HCT116 (cell line): ENCODE measurements at regions not wholly inside any gene's neighbourhood (a gene's known extent, or its start where the extent isn't known, plus 50 kb on each side); places are given as distances from the start of the nearest gene placed in this dataset.
A peak's percentile ranks its signal among the peaks of the same experiment; 100 is the strongest.

Experiments used
- ATAC-seq: fragments of 200-7000 bp; cut with Tn5 transposase; 2 replicates; pipeline ENCODE4 v1.9.1; 2020; ENCODE audit warnings: mild to moderate bottlenecking, moderate library complexity
- BruUV-seq: library from RNA; stranded (reverse); fragments of 400-500 nt; replicated peaks from 2 replicates; lab custom pipeline; 2021; lab: Mats Ljungman, UMichigan
- CTCF ChIA-PET: fragments of 300-600 bp; sonication (Branson Sonifier 250); formaldehyde crosslinking; loops from one replicate; lab custom pipeline; 2021; ENCODE audit warnings: antibody characterized with exemption; lab: Charles Lee
- POLR2A ChIA-PET: fragments of 300-600, 350-600 bp; sonication (Branson Sonifier 250); formaldehyde crosslinking; loops from one replicate; lab custom pipeline; 2021; ENCODE audit warnings: antibody characterized with exemption; lab: Charles Lee
- RAD21 ChIA-PET, 2 experiments: fragments of 300-600 bp; sonication (Branson Sonifier 250); formaldehyde crosslinking; loops; one replicate each; lab custom pipeline; 2023; ENCODE audit warnings: low total read pairs in 2 of 2; ENCODE audit not compliant: uncharacterized antibody in 2 of 2, unreplicated experiment in 2 of 2, low non-redundant PET in 1 of 2; lab: Charles Lee
- DNase-seq: peaks from one replicate; pipeline ENCODE4 v3.0.0-alpha.2; 2010; ENCODE audit warnings: low read depth, low spot score
- H2AFZ ChIP-seq: fragments of 200-600 bp; shearing (Covaris generic), sonication (generic); 2 replicates; pipeline ENCODE4 v1.6.1; 2017; ENCODE audit warnings: low read depth, mixed run types, mixed read lengths, antibody characterized with exemption, low read length; ENCODE audit not compliant: poor library complexity, severe bottlenecking
- H3K27ac ChIP-seq: 2 replicates; pipeline ENCODE4 v1.5.1; 2012; ENCODE audit warnings: low read depth, low read length
- H3K27me3 ChIP-seq: fragments of 200-600 bp; sonication (generic); 2 replicates; pipeline ENCODE4 v1.6.1; 2016; ENCODE audit warnings: mixed run types, low read length, mixed read lengths; ENCODE audit not compliant: insufficient read depth
- H3K36me3 ChIP-seq, 2 experiments: fragments of 200-500 bp in 1 of 2; fragments of 200-600 bp in 1 of 2; sonication (Bioruptor generic) in 1 of 2; sonication (generic) in 1 of 2; 2 replicates each; pipeline versions ENCODE4 v1.5.1 to v1.6.1; 2014 to 2016; ENCODE audit warnings: low read length in 2 of 2, inconsistent platforms in 1 of 2, mixed read lengths in 1 of 2, mixed run types in 1 of 2; ENCODE audit not compliant: insufficient read depth in 2 of 2, control insufficient read depth in 1 of 2
- H3K4me1 ChIP-seq, 2 experiments: fragments of 200-600 bp in 1 of 2; sonication (generic) in 1 of 2; 2 replicates each; pipeline versions ENCODE4 v1.5.1 to v1.6.1; 2012 to 2017; ENCODE audit warnings: low read length in 2 of 2, inconsistent platforms in 1 of 2, mild to moderate bottlenecking in 1 of 2, mixed read lengths in 1 of 2, mixed run types in 1 of 2, moderate library complexity in 1 of 2; ENCODE audit not compliant: insufficient read depth in 2 of 2, control insufficient read depth in 1 of 2
- H3K4me2 ChIP-seq: fragments of 200-600 bp; sonication (generic); 2 replicates; pipeline ENCODE4 v1.6.1; 2017; ENCODE audit warnings: mixed run types, low read length, mixed read lengths
- H3K4me3 ChIP-seq, 2 experiments: fragments of 200-600 bp in 1 of 2; sonication (generic) in 1 of 2; replicated peaks in 1 of 2; 2 replicates each; pipeline ENCODE4 v1.5.1; 2011 to 2016; ENCODE audit warnings: low read length in 2 of 2, control low read depth in 1 of 2, low read depth in 1 of 2, mild to moderate bottlenecking in 1 of 2, mixed read lengths in 1 of 2, mixed run types in 1 of 2
- H3K79me2 ChIP-seq: fragments of 200-600 bp; sonication (generic); 2 replicates; pipeline ENCODE4 v1.6.1; 2017; ENCODE audit warnings: mild to moderate bottlenecking, mixed run types, low read length, moderate library complexity, mixed read lengths; ENCODE audit not compliant: insufficient read depth
- H3K9ac ChIP-seq: fragments of 200-600 bp; sonication (generic); 2 replicates; pipeline ENCODE4 v1.6.1; 2016; ENCODE audit warnings: low read length, mixed read lengths
- H3K9me2 ChIP-seq: fragments of 200-600 bp; sonication (generic), shearing (Covaris generic); 2 replicates; pipeline ENCODE4 v1.6.1; 2017; ENCODE audit warnings: mixed run types, mild to moderate bottlenecking, moderate library complexity; ENCODE audit not compliant: insufficient read depth
- H3K9me3 ChIP-seq, 2 experiments: fragments of 200-500 bp in 1 of 2; fragments of 200-600 bp in 1 of 2; sonication (Bioruptor generic) in 1 of 2; sonication (generic) in 1 of 2; 2 replicates each; pipeline ENCODE4 v1.6.1; 2014 to 2017; ENCODE audit warnings: low read length in 2 of 2, mixed read lengths in 2 of 2, inconsistent platforms in 1 of 2, low read depth in 1 of 2, mild to moderate bottlenecking in 1 of 2, mixed run types in 1 of 2, moderate library complexity in 1 of 2; ENCODE audit not compliant: control insufficient read depth in 1 of 2, insufficient read depth in 1 of 2
- H4K20me1 ChIP-seq: fragments of 200-600 bp; sonication (generic), shearing (Covaris generic); 2 replicates; pipeline ENCODE4 v1.6.1; 2017; ENCODE audit warnings: mixed run types, mild to moderate bottlenecking, moderate library complexity; ENCODE audit not compliant: insufficient read depth
- EGR1 ChIP-seq: IDR thresholded peaks from 2 replicates; pipeline ENCODE4 v1.6.1; 2012; ENCODE audit warnings: low read depth
- FOSL1 ChIP-seq: IDR thresholded peaks from 2 replicates; pipeline ENCODE4 v1.6.1; 2012; ENCODE audit warnings: low read depth
- JUND ChIP-seq: IDR thresholded peaks from 2 replicates; pipeline ENCODE4 v1.6.1; 2012
- POLR2A ChIP-seq: IDR thresholded peaks from 2 replicates; pipeline ENCODE4 v1.7.0; 2011; ENCODE audit warnings: borderline replicate concordance; ENCODE audit not compliant: insufficient read depth, insufficient read length; ENCODE audit errors: extremely low read depth
- SIN3A ChIP-seq: IDR thresholded peaks from 2 replicates; pipeline ENCODE4 v1.6.1; 2012; ENCODE audit warnings: low read depth
- intact Hi-C: fragments of 100-400 bp; cut with micrococcal nuclease; formaldehyde crosslinking; loops from 2 replicates; pipeline ENCODE4 v1.10.0; 2022
- TF ChIP-seq, protein P1 (sequence below): IDR thresholded peaks from 2 replicates; pipeline ENCODE4 v1.6.1; 2012
- TF ChIP-seq, protein P2 (sequence below): IDR thresholded peaks from 2 replicates; pipeline ENCODE4 v1.6.1; 2012

DNA sequence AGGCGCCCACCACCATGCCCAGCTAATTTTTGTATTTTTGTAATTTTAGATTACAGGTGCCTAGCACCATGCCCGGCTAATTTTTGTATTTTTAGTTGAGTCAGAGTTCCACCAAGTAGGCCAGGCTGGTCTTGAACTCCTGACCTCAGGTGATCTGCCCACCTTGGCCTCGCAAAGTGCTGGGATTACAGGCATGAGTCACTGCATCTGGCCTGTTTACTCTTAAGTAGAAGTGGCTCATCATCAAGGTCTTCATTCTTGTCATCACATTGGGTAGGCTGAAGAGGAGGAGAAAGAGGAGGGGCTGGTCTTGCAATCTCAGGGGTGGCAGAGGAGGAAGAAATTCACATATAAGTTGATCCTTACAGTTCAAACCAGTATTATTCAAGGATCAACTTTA lies 152.4 kb upstream of the ATP2B1 start:
- no TSS peak for BruUV-seq
- no peaks in the 10 kb centered on the region for H3K36me3 ChIP-seq
- ChIA-PET RAD21 (no interaction called here), POLR2A (no interaction called here), CTCF (no interaction called here)
- H3K9me2 ChIP-seq, result no peaks in the 10 kb centered on the region
- no peak overlapping the region for H3K4me3 ChIP-seq
- H4K20me1 ChIP-seq, result no peaks in the 10 kb centered on the region
- peak; percentile 41; the same call in 1 of the 2 replicates for TF ChIP-seq EGR1
- no peak for TF ChIP-seq SIN3A
- 0 out of 2 replicates have a peak, but pooled peaks have one; percentile 34 for ATAC-seq
- no peaks in the 10 kb centered on the region for H3K27me3 ChIP-seq
- H2AFZ ChIP-seq, result no peak overlapping the region
- no peaks in the 10 kb centered on the region for H3K9me3 ChIP-seq
- H3K9ac ChIP-seq, result no peak overlapping the region
- DNase-seq, result no peak
- intact Hi-C loops, result no loop called here
- no peak overlapping the region for H3K4me2 ChIP-seq
- H3K4me1 ChIP-seq, result no peaks in the 10 kb centered on the region
- H3K27ac ChIP-seq, result no peak overlapping the region
- no peaks in the 10 kb centered on the region for H3K79me2 ChIP-seq

DNA sequence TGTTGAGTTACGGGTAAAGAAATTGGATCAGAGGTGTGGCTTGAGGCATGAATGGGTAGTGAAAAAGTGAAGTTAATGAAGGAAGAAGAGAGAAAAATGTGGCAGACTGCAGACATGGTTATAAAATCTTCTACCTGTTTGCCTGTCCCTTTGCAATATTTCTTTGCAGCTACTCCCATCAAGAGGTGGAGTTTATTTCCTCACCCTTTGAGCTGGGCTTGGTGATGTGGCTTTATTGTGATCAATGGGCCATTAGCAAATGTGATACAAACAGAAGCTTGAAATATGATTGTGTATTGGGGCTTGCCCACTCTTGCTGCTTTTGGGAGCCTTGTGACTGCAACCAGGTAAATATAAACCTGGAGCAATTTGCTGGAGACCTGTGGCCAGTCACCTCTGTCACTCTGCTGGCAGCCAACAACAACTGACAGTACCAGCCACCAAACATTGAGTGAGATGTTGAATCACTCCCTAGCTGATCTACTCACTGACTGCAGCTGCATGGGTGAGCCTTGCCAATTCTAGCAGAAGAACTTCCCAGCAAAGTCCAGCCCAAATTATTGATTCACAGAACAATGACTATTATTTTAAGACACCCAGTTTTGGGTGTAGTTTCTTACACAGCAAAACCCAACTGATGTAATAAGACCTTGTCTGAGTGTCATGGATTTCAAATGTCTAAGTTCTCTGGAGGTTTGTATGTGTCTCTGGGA lies 151.0 kb upstream of the ATP2B1 start:
- Histone ChIP-seq H3K4me3 (no peak overlapping the region), H3K9ac (no peak overlapping the region), H3K9me2 (no peaks in the 10 kb centered on the region), H3K27me3 (no peaks in the 10 kb centered on the region), H3K27ac (no peak overlapping the region), H4K20me1 (no peaks in the 10 kb centered on the region), H3K79me2 (no peaks in the 10 kb centered on the region), H3K4me1 (no peaks in the 10 kb centered on the region), H3K36me3 (no peaks in the 10 kb centered on the region), H3K4me2 (no peak overlapping the region), H2AFZ (no peak overlapping the region), H3K9me3 (no peaks in the 10 kb centered on the region)
- POLR2A ChIA-PET, result interaction anchor here (0.6 kb wide), 1 partner anchor 349 kb away, joined by 4 read pairs; no protein-coding TSS in a partner anchor
- DNase-seq (no peak), ATAC-seq (no peak)
- no TSS peak for BruUV-seq
- CTCF ChIA-PET, result no interaction called here
- intact Hi-C loops, result no loop called here
- TF ChIP-seq JUND, result no peak
- TF ChIP-seq, protein P1, sequence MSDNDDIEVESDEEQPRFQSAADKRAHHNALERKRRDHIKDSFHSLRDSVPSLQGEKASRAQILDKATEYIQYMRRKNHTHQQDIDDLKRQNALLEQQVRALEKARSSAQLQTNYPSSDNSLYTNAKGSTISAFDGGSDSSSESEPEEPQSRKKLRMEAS, result no peak
- TF ChIP-seq, protein P2, sequence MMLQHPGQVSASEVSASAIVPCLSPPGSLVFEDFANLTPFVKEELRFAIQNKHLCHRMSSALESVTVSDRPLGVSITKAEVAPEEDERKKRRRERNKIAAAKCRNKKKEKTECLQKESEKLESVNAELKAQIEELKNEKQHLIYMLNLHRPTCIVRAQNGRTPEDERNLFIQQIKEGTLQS, result no peak
- TF ChIP-seq FOSL1, result no peak
- no peak for TF ChIP-seq POLR2A
- RAD21 ChIA-PET, result no interaction called here
